Osteocyte (in vitro differentiated cells): ENCODE measurements at regions not wholly inside any gene's neighbourhood (a gene's known extent, or its start where the extent isn't known, plus 50 kb on each side); places are given as distances from the start of the nearest gene placed in this dataset.

Experiments
- DNase-seq: peaks from one replicate; pipeline ENCODE4 v3.0.0; 2021; ENCODE audit warnings: mixed read lengths; ENCODE audit not compliant: unreplicated experiment; ENCODE audit errors: extremely low spot score
- H3K27ac Mint-ChIP-seq: one replicate; pipeline ENCODE4 v1.8.0; 2021; ENCODE audit warnings: mild to moderate bottlenecking, mixed read lengths; ENCODE audit not compliant: unreplicated experiment
- H3K27me3 Mint-ChIP-seq: one replicate; pipeline ENCODE4 v1.8.0; 2021; ENCODE audit warnings: mixed read lengths; ENCODE audit not compliant: unreplicated experiment
- H3K36me3 Mint-ChIP-seq: one replicate; pipeline ENCODE4 v1.8.0; 2021; ENCODE audit warnings: mixed read lengths; ENCODE audit not compliant: unreplicated experiment
- H3K4me1 Mint-ChIP-seq: one replicate; pipeline ENCODE4 v1.8.0; 2021; ENCODE audit warnings: mixed read lengths; ENCODE audit not compliant: unreplicated experiment
- H3K4me3 Mint-ChIP-seq: one replicate; pipeline ENCODE4 v1.8.0; 2021; ENCODE audit warnings: mild to moderate bottlenecking, moderate library complexity, mixed read lengths; ENCODE audit not compliant: unreplicated experiment
- H3K9me3 Mint-ChIP-seq: one replicate; pipeline ENCODE4 v1.8.0; 2021; ENCODE audit warnings: mixed read lengths; ENCODE audit not compliant: unreplicated experiment
- TF ChIP-seq, protein P1 (sequence below): fragments of 200-600 bp; sonication (generic); IDR thresholded peaks from 2 replicates; pipeline ENCODE4 v1.5.0; 2021; ENCODE audit warnings: antibody characterized with exemption, mild to moderate bottlenecking, moderate library complexity

DNA sequence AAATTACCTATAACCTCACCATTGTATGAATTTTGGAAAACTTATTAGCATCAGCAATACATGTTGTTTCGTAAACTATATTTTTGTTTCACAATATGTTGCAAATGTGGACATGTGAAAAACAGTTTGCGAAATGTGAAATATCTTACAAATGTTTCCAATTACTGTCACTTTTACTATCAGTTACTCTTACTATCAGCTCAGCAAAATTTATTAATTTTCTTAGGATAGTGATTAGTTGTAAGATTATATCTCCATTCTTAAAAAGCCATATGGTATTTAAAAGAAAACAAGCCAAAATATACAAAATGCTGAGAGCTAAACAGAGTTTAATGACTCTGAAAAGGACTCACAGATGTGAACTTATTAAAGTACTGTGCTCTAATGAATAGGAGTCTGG, 111.9 kb upstream of the LPAR1 start:
- no peaks in the 10 kb centered on the region for H3K27me3 Mint-ChIP-seq
- no peaks in the 10 kb centered on the region for H3K9me3 Mint-ChIP-seq
- H3K27ac Mint-ChIP-seq = no peak overlapping the region
- H3K4me3 Mint-ChIP-seq = no peak overlapping the region
- TF ChIP-seq, protein P1, sequence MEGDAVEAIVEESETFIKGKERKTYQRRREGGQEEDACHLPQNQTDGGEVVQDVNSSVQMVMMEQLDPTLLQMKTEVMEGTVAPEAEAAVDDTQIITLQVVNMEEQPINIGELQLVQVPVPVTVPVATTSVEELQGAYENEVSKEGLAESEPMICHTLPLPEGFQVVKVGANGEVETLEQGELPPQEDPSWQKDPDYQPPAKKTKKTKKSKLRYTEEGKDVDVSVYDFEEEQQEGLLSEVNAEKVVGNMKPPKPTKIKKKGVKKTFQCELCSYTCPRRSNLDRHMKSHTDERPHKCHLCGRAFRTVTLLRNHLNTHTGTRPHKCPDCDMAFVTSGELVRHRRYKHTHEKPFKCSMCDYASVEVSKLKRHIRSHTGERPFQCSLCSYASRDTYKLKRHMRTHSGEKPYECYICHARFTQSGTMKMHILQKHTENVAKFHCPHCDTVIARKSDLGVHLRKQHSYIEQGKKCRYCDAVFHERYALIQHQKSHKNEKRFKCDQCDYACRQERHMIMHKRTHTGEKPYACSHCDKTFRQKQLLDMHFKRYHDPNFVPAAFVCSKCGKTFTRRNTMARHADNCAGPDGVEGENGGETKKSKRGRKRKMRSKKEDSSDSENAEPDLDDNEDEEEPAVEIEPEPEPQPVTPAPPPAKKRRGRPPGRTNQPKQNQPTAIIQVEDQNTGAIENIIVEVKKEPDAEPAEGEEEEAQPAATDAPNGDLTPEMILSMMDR = no peak
- DNase-seq = no peak
- peaks cover 25% of the 10 kb centered on the region for H3K4me1 Mint-ChIP-seq
- H3K36me3 Mint-ChIP-seq = no peaks in the 10 kb centered on the region

DNA sequence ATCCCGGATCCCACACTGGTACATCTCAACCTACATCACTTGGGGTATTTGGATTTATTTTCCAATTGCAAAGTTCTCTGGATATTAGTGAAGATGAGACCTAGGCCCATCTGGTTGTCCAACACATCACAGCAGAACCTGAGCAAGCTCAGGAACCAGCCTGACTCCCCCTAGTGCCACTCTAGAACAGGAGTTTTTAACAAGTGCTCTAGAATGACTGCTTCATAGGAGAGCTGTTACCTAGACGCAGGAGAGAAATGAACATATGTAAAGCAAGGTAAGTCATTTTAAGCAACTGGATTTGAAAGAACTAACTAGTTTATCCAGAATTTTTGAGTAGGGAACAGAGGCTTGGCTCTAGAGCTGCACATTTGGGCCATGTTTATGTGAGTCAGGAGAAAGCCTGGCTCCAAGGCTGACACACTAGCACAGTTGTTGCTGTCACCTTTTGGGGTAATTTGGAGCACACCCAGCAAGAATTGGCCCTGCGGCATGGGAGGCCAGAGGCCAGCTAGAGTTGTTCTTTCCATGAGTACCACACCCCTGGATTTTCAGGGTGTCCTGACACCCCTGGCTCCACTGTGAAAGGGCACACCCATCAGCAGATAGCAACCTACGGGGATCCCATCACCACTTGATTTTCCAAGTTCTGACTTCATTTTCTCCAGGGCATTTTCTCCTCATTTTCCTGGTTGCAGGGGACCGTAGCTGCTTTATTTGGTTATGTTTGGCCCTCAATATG, 110.9 kb upstream of the LPAR1 start:
- Mint-ChIP-seq H3K9me3 (no peaks in the 10 kb centered on the region), H3K27ac (peak overlapping the region; percentile 9), H3K4me1 (peaks cover 24% of the 10 kb centered on the region), H3K36me3 (no peaks in the 10 kb centered on the region), H3K27me3 (no peaks in the 10 kb centered on the region), H3K4me3 (no peak overlapping the region)
- no peak for DNase-seq
- TF ChIP-seq, protein P1 = no peak

DNA sequence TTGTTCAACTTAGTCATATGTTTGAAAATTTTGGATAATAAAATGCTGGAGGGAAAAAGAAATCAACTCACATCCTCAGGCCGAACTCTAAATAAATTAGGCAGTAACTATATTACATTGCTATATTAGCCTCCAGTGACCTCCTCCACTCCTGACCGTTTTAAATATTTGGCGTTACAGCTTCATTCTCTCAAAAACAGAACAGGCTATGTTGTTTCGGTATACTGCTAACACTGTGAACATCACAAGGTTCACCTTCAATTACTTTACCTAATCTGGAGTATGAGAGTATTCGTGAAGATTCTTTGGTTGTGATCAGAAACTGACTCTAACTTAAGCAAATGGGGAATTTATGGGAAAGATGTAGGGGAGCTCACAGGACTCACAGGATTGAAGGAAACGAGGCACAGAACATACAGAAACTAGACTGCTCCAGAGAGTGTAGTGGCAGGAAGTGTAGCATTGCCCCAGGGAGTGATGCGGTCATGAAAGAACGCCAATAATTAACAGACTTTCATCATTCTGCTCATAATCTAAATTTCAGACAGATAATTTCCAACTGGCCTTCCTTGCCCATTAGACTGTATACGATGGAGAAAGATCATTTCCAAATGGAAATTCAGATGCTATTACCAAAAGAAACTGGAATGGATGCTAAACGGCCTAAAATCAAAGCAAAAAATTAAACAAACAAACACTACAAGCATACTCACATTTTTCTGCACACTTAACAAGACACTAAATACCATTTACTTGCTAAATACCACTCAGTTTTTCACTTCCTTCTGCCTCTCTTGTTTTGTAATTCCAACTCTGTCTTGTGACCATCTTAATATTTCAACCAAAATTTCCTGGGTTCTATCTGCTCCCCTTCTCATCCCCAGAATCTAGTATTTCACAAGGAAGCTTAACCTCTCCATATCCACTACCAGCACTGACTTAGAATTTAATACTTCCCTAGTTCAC, 110.1 kb upstream of the LPAR1 start:
- peak overlapping the region; percentile 60 for H3K27ac Mint-ChIP-seq
- H3K36me3 Mint-ChIP-seq = no peaks in the 10 kb centered on the region
- TF ChIP-seq, protein P1 = no peak
- DNase-seq = no peak
- no peaks in the 10 kb centered on the region for H3K27me3 Mint-ChIP-seq
- no peak overlapping the region for H3K4me3 Mint-ChIP-seq
- H3K4me1 Mint-ChIP-seq = peaks cover 18% of the 10 kb centered on the region
- no peaks in the 10 kb centered on the region for H3K9me3 Mint-ChIP-seq

DNA sequence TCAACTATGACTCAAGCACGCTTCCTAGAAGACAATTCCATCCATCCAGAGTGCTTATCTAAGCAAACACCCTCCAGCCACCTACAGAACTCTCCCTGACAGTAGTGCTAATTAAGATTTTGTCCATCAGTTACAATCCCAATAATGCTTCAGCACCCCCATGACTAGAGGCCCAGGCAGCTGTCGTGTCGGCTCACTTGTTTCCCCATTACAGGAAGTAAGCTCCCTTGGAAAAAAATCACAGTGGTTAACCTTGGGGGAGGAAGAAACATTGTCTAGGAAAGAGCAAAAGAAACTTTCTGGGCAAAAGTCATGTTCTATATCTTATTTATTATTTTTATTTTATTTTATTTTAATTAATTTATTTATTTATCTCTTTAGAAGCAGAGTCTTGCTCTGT, 108.8 kb upstream of the LPAR1 start:
- no peak overlapping the region for H3K4me3 Mint-ChIP-seq
- no peak for DNase-seq
- H3K4me1 Mint-ChIP-seq = peaks cover 13% of the 10 kb centered on the region
- no peaks in the 10 kb centered on the region for H3K36me3 Mint-ChIP-seq
- H3K27me3 Mint-ChIP-seq = no peaks in the 10 kb centered on the region
- H3K9me3 Mint-ChIP-seq = no peaks in the 10 kb centered on the region
- no peak overlapping the region for H3K27ac Mint-ChIP-seq
- TF ChIP-seq, protein P1 = no peak

DNA sequence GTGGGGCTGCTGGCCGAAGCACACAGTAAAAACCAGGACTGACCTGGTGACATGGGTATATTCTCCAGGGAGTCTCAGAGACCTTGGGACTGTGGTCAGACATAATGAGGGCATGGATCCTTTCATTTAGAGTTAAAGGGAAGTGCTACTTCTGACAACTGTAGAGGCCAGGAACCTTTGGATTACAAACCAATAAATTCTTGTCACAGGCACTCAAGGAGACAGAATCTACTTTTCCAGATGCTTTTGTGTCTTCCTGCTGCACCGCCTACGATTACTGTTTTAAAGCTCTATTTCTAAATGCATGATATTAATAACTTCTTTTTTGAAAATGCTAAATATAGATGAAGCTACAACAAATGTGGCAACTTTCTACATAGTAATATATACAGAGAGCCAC, 106.5 kb upstream of the LPAR1 start:
- Mint-ChIP-seq H3K36me3 (no peaks in the 10 kb centered on the region), H3K27me3 (no peaks in the 10 kb centered on the region), H3K4me1 (peaks cover 13% of the 10 kb centered on the region), H3K9me3 (no peaks in the 10 kb centered on the region), H3K4me3 (no peak overlapping the region), H3K27ac (no peak overlapping the region)
- TF ChIP-seq, protein P1 = no peak
- DNase-seq = no peak
